DMS 273 (cell line): ENCODE measurements at regions not wholly inside any gene's neighbourhood (a gene's known extent, or its start where the extent isn't known, plus 50 kb on each side); places are given as distances from the start of the nearest gene placed in this dataset.
"Not testable (repeated sequence)": the region's sequence is repeated elsewhere in the genome, so short reads cannot be mapped to it uniquely, and the experiment has no call there.

Source experiments
- DNase-seq: peaks from one replicate; lab custom pipeline; 2025; ENCODE audit not compliant: unreplicated experiment; lab: John Stamatoyannopoulos, UW

GRCh38 chr12:84502907-84503787 is 409.5 kb downstream of the SLC6A15 start:
- peak; percentile 79 for DNase-seq

GRCh38 chr12:84502180-84502860 is 410.3 kb downstream of the SLC6A15 start:
- no peak for DNase-seq

- peak; percentile 13 for DNase-seq
These were observed 414.8 kb downstream of the SLC6A15 start for GRCh38 chr12:84497819-84498218.

- DNase-seq, result no peak
These were observed 416.9 kb downstream of the SLC6A15 start for GRCh38 chr12:84495711-84496110.

GRCh38 chr12:84492351-84492883 is 420.2 kb downstream of the SLC6A15 start:
- no peak for DNase-seq

- no peak for DNase-seq
These were observed 427.8 kb downstream of the SLC6A15 start for GRCh38 chr12:84484798-84485197.

- no peak for DNase-seq
These were observed 431.8 kb downstream of the SLC6A15 start for GRCh38 chr12:84480803-84481202.

GRCh38 chr12:84470361-84470760 is 442.2 kb downstream of the SLC6A15 start:
- DNase-seq, result no peak

- DNase-seq, result no peak
These were observed 448.0 kb downstream of the SLC6A15 start for GRCh38 chr12:84464616-84465015.

- DNase-seq, result no peak
These were observed 448.7 kb downstream of the SLC6A15 start for GRCh38 chr12:84463741-84464495.

GRCh38 chr12:84455598-84455997 is 457.0 kb downstream of the SLC6A15 start:
- no peak for DNase-seq

- DNase-seq, result not testable (repeated sequence)
These were observed 466.1 kb downstream of the SLC6A15 start for GRCh38 chr12:84446478-84446877.

- no peak for DNase-seq
These were observed 476.5 kb downstream of the SLC6A15 start for GRCh38 chr12:84436134-84436533.

- DNase-seq, result no peak
These were observed 476.9 kb downstream of the SLC6A15 start for GRCh38 chr12:84435682-84436081.

- no peak for DNase-seq
These were observed 490.3 kb downstream of the SLC6A15 start for GRCh38 chr12:84422340-84422739.

GRCh38 chr12:84421103-84421502 is 491.5 kb downstream of the SLC6A15 start:
- DNase-seq, result no peak

- no peak for DNase-seq
These were observed 496.0 kb downstream of the SLC6A15 start for GRCh38 chr12:84416626-84417025.

- no peak for DNase-seq
These were observed 496.7 kb downstream of the SLC6A15 start for GRCh38 chr12:84415946-84416345.

- DNase-seq, result no peak
These were observed 498.9 kb downstream of the SLC6A15 start for GRCh38 chr12:84413656-84414055.

- no peak for DNase-seq
These were observed 500.4 kb downstream of the SLC6A15 start for GRCh38 chr12:84412226-84412625.

GRCh38 chr12:84411031-84411430 is 501.6 kb downstream of the SLC6A15 start:
- no peak for DNase-seq
